HG03571 (cell line): ENCODE measurements at regions not wholly inside any gene's neighbourhood (a gene's known extent, or its start where the extent isn't known, plus 50 kb on each side); places are given as distances from the start of the nearest gene placed in this dataset.
"Not testable (repeated sequence)": the region's sequence is repeated elsewhere in the genome, so short reads cannot be mapped to it uniquely, and the experiment has no call there.

ENCODE experiments used
- ATAC-seq: cut with Tn5 transposase; IDR thresholded peaks from one replicate; pipeline ENCODE4 v1.9.1; 2021; ENCODE audit not compliant: unreplicated experiment

DNA sequence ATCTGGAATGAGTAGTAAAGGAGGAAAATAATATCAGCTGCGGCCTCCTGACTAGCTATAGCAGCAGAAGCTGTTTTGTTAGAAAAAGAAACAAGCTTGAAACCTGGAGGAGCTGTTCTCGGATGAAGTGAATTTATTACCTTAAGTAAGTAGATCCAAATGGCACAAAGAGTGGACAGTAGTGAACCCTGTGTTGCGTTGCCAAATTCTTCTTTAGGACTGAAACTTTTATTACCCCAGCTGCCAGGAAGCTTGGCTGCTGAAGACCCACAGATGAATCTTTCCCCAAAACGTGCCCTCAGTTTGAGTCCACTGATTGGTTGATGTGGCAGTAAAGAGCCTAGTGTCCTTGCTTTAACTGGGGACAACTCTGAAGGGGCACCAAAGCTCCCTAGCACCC lies 366.8 kb upstream of the GBE1 start:
- no peak for ATAC-seq

DNA sequence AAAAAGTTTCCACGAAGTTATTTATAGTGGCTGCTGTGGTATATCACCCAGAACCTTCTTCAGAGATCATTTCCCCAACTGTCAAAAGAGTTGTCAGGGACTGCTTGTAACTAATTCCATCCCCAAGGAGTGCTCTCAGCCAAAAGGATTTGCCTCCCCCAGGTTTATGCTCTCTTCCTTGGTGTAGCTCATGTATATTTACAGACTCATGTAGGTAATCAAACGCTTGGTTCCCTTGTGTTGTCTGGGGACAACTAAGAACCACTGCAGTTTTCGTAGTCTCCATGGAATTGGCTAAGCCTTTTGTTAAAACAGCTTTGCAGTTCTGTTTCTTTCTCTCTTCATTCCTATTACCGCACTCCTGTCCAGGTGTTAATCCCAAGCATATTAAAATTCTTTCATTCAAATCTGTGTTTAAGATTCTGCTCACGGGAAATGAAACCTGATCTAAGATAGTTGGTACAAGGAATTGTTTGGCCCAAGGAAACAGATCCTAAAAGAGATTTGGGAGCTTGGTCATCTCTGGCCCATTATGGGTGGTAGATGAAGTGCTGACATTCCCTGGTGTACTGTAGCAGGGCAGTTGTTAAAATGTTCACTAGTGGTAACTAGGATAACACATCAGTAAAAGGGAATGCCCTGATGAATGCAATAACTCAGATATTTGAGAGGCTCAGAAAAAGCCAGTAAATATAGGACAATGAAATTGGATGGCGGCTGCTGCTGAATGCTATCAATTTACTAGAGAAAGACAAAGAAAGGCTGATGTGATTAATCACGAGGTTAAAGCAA lies 361.3 kb upstream of the GBE1 start:
- no peak for ATAC-seq

DNA sequence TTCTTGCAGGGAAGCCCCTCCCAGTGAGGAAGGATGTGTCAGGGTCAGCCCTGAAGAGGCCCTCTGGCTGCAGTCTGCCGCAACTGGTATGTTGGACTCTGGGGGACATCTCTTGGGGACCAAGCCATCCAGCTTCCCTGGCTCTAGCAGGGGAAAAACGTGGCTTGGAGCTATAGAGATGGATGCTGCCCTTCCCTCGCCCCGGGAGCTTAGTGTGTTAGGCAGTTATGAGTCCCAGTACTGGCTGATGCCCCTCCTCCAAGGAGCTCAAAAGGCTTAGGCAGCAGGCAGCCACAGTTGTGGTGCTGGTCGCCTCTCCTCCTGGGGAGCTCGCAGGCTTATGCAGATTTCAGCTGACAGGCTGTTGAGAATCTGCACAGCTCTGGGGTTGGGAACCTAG lies 353.1 kb upstream of the GBE1 start:
- no peak for ATAC-seq

DNA sequence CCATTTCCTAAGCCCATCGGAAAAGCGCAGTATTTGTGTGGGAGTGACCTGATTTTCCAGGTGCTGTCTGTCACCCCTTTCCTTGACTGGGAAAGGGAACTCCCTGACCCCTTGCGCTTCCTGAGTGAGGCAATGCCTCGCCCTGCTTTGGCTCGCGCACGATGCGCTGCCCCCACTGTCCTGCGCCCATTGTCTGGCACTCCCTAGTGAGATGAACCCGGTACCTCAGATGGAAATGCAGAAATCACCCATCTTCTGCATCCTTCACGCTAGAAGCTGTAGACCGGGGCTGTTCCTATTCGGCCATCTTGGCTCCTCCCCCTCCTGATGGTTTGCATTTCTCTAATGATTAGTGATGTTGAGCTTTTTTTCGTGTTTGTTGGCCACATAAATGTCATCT lies 349.3 kb upstream of the GBE1 start:
- ATAC-seq = not testable (repeated sequence)

DNA sequence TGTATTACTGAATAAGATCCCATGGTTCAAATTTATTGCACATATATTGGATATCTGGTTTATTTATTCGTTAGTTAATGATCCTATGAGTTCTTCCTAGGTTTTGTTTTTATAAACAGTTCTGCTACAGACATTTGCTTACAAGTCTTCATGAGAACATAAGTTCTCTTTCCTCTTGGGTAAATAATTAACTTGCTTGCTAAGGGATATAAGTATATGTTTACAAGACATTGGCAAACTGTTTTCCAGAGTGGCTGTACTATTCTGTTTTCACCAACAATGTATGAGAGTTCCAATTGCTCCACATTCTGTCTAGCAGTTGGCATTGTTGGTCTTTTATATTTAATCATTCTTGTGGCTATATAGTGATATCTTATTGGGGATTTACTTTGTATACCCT lies 341.8 kb upstream of the GBE1 start:
- no peak for ATAC-seq

DNA sequence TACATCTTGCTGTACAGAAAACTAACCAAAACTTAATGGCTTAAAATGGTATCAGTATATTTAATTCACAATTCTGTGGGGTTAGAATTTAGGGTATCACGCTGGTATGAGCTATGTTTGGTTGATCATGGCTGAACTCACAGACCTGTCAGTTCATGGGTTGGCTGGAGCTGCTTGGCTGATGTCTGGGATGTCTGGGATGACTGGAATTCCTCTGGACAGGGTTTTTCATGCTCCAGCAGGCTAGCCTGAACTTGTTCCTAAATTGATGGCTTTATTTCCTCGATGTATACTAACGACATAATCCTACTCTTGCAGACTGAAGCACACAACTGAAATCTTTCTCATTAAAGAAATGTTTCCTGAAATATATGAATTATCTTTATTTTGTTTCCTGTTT lies 338.9 kb upstream of the GBE1 start:
- ATAC-seq = no peak

DNA sequence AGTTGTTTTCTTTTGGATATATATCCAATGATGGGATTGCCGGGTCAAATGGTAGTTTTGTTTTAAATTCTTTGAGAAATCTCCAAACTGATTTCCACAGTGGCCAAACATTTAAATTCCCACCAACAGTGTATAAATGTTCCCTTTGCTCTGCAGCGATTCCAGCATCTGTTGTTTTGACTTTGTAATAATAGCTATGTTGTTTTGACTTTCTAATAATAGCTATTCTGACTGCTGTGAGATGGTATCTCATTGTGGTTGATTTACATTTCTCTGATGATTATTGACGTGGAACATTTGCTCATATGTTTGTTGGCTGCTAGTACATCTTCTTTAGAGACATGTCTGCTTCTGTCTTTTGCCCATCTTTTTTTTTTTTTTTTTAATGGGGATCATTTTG lies 332.2 kb upstream of the GBE1 start:
- no peak for ATAC-seq

DNA sequence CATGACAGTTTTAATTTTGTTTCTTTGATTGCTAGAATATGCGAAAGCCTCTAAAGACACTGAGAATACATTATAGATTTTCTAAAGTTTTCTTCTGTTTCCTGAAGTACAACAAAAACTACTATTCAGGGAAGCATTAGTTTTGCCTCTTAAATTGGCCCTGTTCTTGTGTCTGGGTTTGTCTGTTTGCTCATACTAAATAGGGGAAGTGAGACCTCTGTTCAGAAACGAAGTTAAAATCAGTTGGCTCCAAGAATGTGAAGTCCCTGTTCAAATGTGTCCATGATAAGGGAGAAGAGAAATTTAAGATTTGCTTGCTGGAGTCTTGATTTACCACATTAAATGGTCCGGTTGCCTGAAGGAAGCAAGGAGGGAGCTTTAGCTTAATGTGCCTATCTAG lies 327.3 kb upstream of the GBE1 start:
- ATAC-seq = no peak

DNA sequence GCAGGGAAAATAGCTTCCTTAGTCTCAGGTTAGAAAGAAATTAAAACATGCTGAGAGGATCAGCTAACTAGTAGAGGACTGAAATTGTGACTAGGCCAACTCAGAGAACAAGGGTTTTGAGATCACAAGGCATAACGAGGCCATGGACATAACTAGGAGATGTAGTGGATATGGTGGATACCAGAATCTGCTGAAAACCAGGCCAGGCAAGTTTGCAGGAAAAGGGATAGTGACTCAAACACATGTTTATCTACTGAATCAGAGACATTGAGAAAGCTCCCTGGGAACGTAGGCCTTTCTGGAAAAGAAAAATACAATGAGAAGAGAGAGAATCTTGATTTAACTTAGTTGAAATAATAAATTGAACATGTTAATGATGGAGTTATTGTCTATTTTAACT lies 326.5 kb upstream of the GBE1 start:
- no peak for ATAC-seq

DNA sequence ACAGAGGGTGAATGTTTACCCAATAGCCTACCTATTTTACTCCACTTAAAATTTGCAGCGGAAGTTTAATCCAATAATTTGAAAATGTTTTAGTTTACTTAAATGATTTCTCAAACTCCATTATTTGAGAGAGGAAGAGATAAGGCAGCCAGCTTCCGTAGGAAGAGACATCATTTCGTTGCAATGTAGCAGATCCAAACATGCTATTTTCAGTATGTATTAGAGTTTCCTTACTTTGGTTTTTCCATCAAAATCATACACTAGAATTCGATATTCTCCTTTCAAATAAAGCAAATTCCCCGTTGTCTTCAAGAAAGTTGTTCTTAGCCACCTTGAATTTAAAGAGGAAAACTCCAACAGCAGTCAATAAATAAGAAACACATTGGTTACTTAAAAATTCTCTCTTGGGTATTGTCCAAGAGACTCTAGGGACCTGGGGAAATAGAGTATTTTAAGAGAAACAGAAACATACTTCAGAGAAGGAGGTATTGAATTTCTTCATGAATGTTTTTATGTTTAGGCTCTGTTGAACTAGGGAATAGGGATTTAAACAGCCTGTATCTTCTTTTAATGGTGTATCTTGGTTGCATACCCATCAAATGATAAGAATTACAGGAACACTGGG lies 324.5 kb upstream of the GBE1 start:
- no peak for ATAC-seq

DNA sequence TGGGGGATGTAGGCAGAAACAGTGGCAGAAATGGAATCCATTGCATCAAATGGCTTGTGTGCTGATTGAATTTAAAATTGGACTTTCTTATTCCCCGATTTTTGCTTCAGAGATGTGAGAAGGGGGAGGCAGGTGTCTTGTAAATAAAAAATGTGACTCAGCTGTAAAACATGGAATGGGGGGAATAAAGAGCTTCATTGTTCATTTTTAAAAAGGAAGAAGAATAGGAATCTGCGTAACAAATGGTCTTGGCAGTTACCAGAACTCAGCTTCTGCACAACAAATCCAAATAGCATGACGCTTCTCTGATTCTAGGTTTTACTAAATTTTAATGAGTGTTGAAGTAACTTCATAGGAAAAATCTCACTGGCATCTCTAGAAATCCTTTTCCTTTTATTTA lies 323.9 kb upstream of the GBE1 start:
- no peak for ATAC-seq

DNA sequence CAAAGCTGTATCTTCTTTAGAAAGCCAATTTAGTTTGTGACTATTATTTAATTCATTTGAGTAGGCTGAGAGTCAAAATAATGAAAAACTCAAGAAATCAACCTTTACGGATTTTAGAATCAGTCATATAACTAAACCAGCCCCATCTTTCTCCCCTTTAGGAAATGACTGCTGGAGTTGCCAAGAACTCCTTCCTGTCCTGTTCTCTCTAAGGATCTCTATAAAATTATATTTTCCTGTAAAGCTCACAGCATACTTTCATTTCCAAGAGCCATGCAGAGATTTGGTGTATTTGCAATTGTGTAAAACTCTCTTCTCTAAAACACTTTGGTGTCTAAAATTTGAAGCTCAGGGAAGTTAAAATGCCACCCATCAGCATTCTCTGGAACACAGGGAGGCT lies 323.4 kb upstream of the GBE1 start:
- no peak for ATAC-seq

DNA sequence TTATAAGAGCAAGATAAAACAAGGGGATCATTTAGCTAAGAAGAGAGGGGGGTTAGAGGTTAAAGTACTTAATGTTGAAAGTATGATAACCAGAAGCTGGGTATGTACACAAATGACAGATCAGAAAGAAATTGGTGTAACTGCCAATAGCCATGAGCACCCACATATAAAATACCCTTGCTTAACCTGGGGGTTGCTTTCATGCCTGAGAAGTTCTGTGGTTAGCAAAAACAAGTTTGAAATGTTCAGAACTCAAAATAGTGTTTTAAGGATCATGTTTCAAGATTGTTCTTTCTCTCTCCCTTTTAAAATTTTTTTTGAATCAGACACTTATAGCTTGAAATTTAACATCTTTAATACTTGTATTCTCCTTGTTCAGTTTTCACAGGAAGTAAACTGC lies 321.4 kb upstream of the GBE1 start:
- ATAC-seq = no peak

DNA sequence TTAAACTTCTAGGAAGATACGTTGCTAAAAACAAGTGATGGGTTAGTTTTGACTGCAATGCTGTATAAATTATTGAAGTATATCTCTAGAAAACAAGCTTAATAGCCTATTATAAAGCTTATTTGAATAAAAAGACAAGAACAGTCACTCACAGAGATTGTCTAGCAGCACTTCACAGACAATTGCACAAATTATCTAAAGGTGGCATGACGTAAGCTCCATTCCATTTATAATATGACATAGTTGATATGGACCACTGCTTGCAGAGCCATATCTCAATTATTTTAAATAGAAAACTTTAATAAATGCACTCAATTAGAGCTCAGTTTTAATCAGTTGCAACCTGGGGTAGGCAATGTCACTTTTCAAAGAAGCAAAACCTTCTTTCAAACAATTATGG lies 319.9 kb upstream of the GBE1 start:
- ATAC-seq = no peak

DNA sequence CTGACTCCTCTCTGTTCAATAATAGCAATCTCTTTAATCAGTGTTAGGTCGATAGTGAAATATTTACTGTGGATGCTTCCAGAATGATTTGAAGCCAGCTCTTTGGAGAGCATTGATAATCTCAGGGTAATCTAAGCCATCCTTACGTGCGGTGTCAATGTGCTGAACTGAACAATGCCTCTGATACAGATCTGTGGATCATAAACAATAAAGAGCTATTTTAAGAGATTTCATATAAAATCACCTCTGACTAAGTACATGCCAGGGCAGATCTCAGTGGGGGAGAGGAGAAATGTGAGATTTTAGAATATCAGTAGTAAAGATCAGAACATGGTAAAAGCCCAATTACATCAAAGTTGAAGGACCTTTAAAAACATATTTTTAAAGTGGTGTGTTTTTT lies 319.3 kb upstream of the GBE1 start:
- no peak for ATAC-seq

DNA sequence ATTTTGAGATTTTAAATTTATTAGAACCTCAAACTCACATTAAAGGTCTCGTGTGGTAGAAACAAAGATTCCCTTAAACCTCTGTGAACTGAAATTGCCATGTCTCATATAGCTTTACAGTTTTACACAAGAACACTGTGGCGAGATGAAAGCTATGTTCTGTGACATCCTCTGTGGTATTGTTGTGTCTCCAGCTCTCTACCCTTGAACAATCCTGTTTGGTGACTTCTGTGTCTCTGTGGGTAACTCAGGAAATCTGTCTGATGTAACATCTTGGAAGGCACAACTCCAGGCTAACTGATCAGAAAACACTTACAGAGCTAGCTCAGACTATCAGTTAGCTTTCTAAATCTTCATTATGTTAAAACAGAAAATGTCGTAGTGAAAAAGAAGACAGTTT lies 318.8 kb upstream of the GBE1 start:
- no peak for ATAC-seq

DNA sequence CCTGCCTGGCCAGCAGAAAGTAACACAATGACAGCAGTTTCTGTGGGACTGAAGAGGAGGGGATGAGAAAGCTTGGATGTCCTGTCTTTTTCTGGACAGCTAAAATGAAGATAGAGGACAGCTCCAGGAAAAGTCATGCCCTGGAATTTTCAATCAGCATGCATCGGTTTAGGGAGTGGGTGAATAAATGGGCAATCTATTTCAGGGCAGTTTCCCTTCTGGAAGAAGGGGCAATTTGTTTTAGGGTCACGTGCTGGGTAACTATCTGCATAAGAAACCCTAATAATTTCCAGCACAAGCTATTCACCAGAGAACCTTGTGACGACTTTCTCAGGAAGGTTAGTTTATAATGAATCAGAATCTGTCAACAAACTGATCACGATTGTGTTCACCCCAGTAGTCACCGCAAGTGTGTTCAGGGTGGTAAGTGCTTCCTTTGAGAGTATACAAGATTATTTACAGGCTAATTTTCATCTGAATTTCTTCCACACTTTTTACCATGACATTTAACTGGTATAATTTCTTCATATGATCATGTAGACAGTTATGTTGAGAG lies 318.0 kb upstream of the GBE1 start:
- ATAC-seq = no peak

DNA sequence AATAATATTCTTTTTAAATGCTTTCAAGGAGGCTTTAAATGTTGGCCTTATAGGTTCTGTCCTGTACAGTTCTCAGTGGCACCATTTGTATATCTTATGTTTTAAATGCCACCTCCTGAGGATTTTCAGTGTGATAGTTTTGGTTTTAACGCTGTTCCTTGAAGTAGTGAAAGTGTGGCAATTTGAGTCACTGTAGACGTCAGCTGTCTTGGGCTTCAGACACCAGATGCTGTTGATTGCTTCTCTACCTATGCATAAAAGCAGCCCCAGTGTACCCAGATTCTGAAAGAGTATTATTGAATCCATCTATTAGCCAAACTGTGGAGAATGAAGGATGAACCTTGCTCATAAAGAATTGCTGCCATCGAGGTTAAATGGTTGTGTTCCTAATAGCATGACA lies 316.8 kb upstream of the GBE1 start:
- no peak for ATAC-seq

DNA sequence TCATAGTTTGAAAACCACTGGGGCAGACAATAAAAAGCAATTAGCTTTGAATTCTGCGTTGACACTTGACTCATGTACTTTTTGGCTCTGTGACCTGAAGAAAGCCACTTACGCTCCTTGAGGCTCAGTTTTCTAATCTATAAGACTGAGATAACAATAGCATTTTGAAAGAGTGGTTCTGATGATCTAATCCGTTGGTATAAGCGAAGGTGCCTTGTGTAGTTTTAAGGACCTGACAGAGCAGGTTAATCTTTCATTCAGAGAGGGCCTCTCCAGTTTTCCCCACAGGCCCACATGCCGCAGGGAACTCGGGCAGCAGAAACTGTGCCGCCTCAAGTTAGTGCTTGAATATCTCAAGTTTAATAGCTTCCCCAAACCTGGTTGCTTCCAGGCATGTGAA lies 306.0 kb upstream of the GBE1 start:
- no peak for ATAC-seq

DNA sequence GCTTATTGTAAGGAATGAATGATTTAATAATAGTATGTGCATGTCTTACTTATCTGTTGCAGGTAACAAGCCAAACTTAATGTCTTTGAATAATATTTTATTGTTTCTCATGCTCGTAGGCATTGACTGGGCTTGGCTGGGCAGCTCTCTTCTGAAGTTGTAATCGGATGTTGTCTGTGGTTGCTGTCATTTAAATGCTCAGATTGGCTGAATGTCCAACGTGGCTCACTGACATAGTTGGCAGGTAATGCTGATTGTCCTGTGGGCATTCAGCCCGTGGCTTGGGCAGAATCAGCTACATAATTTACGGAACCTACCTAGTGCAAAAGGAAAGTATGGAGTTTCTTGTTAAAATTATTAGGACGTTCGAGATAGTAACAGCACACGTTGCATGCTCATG lies 297.4 kb upstream of the GBE1 start:
- no peak for ATAC-seq

DNA sequence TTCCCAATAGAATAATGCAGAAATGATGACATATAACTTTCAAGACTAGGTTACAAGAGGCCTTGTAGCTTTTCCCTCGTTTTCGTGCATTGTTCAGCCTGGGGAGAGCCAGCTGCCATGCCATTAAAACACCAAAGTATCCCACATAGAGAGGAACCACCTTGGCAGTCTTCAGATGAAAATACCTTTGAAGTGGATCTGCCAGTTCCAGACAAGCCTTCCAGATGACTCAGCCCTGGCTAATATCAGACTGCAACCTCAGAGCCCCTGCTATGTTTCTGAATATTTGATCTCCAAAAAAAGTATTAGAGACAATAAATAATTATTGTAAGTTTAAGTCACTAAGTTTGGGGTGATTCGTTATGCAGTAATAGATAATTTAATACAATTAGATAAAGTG lies 294.3 kb upstream of the GBE1 start:
- no peak for ATAC-seq

DNA sequence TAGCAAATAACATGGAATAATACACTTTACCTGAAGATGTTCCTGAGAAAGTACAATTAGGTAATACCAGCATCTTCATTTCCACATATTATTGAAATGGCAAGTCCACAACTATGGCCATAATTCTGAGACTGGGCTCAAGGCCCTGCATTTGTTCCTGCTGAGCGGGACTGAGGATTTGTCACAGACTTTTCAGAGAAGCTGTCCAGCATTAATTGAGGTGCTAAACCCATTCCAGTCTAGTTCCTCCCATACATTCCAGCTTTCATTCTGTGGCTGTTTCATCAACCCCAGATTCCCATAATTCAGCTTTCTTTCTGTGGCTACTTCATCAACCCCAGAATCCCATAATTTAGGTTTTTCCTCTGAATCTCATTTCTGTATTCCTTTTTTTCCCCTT lies 293.4 kb upstream of the GBE1 start:
- no peak for ATAC-seq

DNA sequence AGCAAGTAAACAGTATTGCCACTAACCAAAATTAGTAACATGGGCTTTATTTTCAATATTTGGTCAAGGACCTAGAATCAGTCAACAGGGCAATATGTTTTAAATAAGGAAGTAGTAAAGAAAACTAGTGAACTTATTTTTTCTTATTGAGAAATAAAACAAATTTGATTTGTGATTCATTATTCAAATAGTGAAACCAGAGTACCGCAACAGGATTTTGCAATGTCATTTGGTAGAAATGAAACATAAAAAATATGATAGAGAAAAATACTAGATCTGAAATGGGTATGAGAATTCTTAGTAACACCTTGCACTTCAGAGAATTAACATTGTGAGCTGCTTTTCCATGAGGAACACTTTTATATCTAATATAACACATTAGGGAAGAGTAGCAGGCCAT lies 291.8 kb upstream of the GBE1 start:
- no peak for ATAC-seq
